SK-N-SH (cell line): ENCODE measurements at regions not wholly inside any gene's neighbourhood (a gene's known extent, or its start where the extent isn't known, plus 50 kb on each side); places are given as distances from the start of the nearest gene placed in this dataset.

Source experiments
- CTCF ChIA-PET: fragments of 300-600, 350-600 bp; formaldehyde crosslinking; extraction: SDS; loops from one replicate; lab custom pipeline; 2021; lab: Yijun Ruan, JAX
- POLR2A ChIA-PET: fragments of 350-600 bp; sonication (Branson Sonifier 250); formaldehyde crosslinking; extraction: SDS; loops from one replicate; lab custom pipeline; 2020; ENCODE audit warnings: antibody characterized with exemption, inconsistent platforms; lab: Yijun Ruan, JAX
- DNase-seq: peaks from one replicate; pipeline ENCODE4 v3.0.0; 2012
- H2AFZ ChIP-seq: fragments of 200-600 bp; sonication (generic); 2 replicates; pipeline ENCODE4 v1.8.1; 2016; ENCODE audit warnings: antibody characterized with exemption, mild to moderate bottlenecking, low read depth
- H3F3A ChIP-seq: fragments of 200-600 bp; sonication (generic); replicated peaks from 2 replicates; pipeline ENCODE3; 2016; ENCODE audit warnings: antibody characterized with exemption, mild to moderate bottlenecking; ENCODE audit not compliant: insufficient read depth
- H3K27ac ChIP-seq, 2 experiments: fragments of 200-500 bp in 1 of 2; fragments of 200-600 bp in 1 of 2; sonication (Bioruptor generic) in 1 of 2; sonication (generic), shearing (Covaris generic) in 1 of 2; 2 replicates each; pipeline versions ENCODE4 v1.5.1 to v1.6.1; 2014 to 2016; ENCODE audit warnings: low read depth in 2 of 2, inconsistent platforms in 1 of 2, low read length in 1 of 2, mild to moderate bottlenecking in 1 of 2, mixed read lengths in 1 of 2
- H3K27me3 ChIP-seq: fragments of 200-600 bp; sonication (generic), shearing (Covaris generic); 2 replicates; pipeline ENCODE4 v1.6.1; 2016; ENCODE audit warnings: mixed run types; ENCODE audit not compliant: insufficient read depth
- H3K36me3 ChIP-seq, 2 experiments: fragments of 200-500 bp in 1 of 2; fragments of 200-600 bp in 1 of 2; sonication (Bioruptor generic) in 1 of 2; sonication (generic) in 1 of 2; replicated peaks in 1 of 2; 2 replicates each; pipeline versions ENCODE3 to v1.5.1; 2014 to 2016; ENCODE audit warnings: low read length in 1 of 2, mild to moderate bottlenecking in 1 of 2; ENCODE audit not compliant: insufficient read depth in 2 of 2, control insufficient read depth in 1 of 2
- H3K4me1 ChIP-seq, 2 experiments: fragments of 200-500 bp in 1 of 2; fragments of 200-600 bp in 1 of 2; sonication (Bioruptor generic) in 1 of 2; sonication (generic), shearing (Covaris generic) in 1 of 2; 2 replicates each; pipeline versions ENCODE4 v1.5.1 to v1.6.1; 2014 to 2016; ENCODE audit warnings: low read depth in 1 of 2, low read length in 1 of 2, mixed run types in 1 of 2; ENCODE audit not compliant: insufficient read depth in 2 of 2, control insufficient read depth in 1 of 2
- H3K4me2 ChIP-seq: fragments of 200-600 bp; sonication (generic), shearing (Covaris generic); 2 replicates; pipeline ENCODE4 v1.6.1; 2017; ENCODE audit warnings: mixed run types
- H3K4me3 ChIP-seq, 2 experiments: fragments of 200-500 bp in 1 of 2; fragments of 200-600 bp in 1 of 2; sonication (Bioruptor generic) in 1 of 2; sonication (generic), shearing (Covaris generic) in 1 of 2; 2 replicates each; pipeline versions ENCODE4 v1.5.1 to v1.8.1; 2014 to 2016; ENCODE audit warnings: low read depth in 2 of 2, inconsistent platforms in 1 of 2, low read length in 1 of 2, mild to moderate bottlenecking in 1 of 2, mixed read lengths in 1 of 2, moderate library complexity in 1 of 2
- H3K79me2 ChIP-seq: fragments of 200-600 bp; sonication (generic); 2 replicates; pipeline ENCODE4 v1.8.1; 2017; ENCODE audit warnings: mild to moderate bottlenecking; ENCODE audit not compliant: insufficient read depth
- H3K9ac ChIP-seq: fragments of 200-600 bp; sonication (generic); 2 replicates; pipeline ENCODE4 v1.6.1; 2017; ENCODE audit warnings: mixed run types
- H3K9me2 ChIP-seq: fragments of 200-600 bp; sonication (generic); 2 replicates; pipeline ENCODE4 v1.6.1; 2017; ENCODE audit warnings: mixed run types
- H3K9me3 ChIP-seq: fragments of 200-600 bp; sonication (generic); 2 replicates; pipeline ENCODE4 v1.6.1; 2017; ENCODE audit warnings: mixed run types, mild to moderate bottlenecking, moderate library complexity
- H4K20me1 ChIP-seq: fragments of 200-600 bp; sonication (generic); 2 replicates; pipeline ENCODE4 v1.6.1; 2017; ENCODE audit warnings: mild to moderate bottlenecking, mixed run types; ENCODE audit not compliant: insufficient read depth
- CHD2 ChIP-seq: fragments of 150-350 bp; IDR thresholded peaks from 2 replicates; pipeline ENCODE4 v1.6.1; 2018; ENCODE audit warnings: low read length; ENCODE audit not compliant: partially characterized antibody
- CTCF ChIP-seq: fragments of 200-600 bp; sonication (generic); IDR thresholded peaks from 2 replicates; pipeline ENCODE4 v1.6.1; 2017; ENCODE audit warnings: antibody characterized with exemption, mild to moderate bottlenecking, moderate library complexity
- ELF1 ChIP-seq: IDR thresholded peaks from 2 replicates; pipeline ENCODE4 v1.4.0; 2012
- EP300 ChIP-seq, 2 experiments: IDR thresholded peaks; 2 replicates each; pipeline versions ENCODE4 v1.4.0 to v1.6.1; 2012; ENCODE audit warnings: borderline replicate concordance in 1 of 2, low read depth in 1 of 2, low read length in 1 of 2
- FOXJ3 ChIP-seq: sonication (generic); formaldehyde crosslinking; IDR thresholded peaks from 2 replicates; pipeline ENCODE4 v1.5.1; 2020; ENCODE audit warnings: mild to moderate bottlenecking, missing genetic modification reagents
- FOXM1 ChIP-seq: IDR thresholded peaks from 2 replicates; pipeline ENCODE4 v1.4.0; 2012; ENCODE audit warnings: low read depth, mild to moderate bottlenecking
- GABPA ChIP-seq: IDR thresholded peaks from 2 replicates; pipeline ENCODE4 v1.4.0; 2012; ENCODE audit warnings: low read depth, mild to moderate bottlenecking
- GATA2 ChIP-seq: sonication (generic); formaldehyde crosslinking; IDR thresholded peaks from 2 replicates; pipeline ENCODE4 v1.5.0; 2020; ENCODE audit warnings: mild to moderate bottlenecking, missing genetic modification reagents
- IRF3 ChIP-seq: fragments of 150-350 bp; IDR thresholded peaks from 2 replicates; pipeline ENCODE4 v1.6.1; 2016; ENCODE audit warnings: mild to moderate bottlenecking, low read depth, low read length
- MEF2A ChIP-seq: IDR thresholded peaks from 2 replicates; pipeline ENCODE4 v1.4.0; 2012; ENCODE audit warnings: low read depth, borderline replicate concordance
- MXI1 ChIP-seq: IDR thresholded peaks from 2 replicates; pipeline ENCODE4 v1.6.1; 2012; ENCODE audit warnings: mild to moderate bottlenecking, low read depth, low read length, improper control_type of control experiment
- POLR2AphosphoS5 ChIP-seq: IDR thresholded peaks from 2 replicates; pipeline ENCODE4 v1.6.1; 2012; ENCODE audit warnings: low read depth, low read length
- RAD21 ChIP-seq: IDR thresholded peaks from 2 replicates; pipeline ENCODE4 v1.6.1; 2012; ENCODE audit warnings: mild to moderate bottlenecking, low read length
- RFX5 ChIP-seq: IDR thresholded peaks from 2 replicates; pipeline ENCODE4 v1.6.1; 2012; ENCODE audit warnings: mild to moderate bottlenecking, improper control_type of control experiment, low read length
- RXRA ChIP-seq: IDR thresholded peaks from 2 replicates; pipeline ENCODE4 v1.4.0; 2012; ENCODE audit warnings: low read depth, mild to moderate bottlenecking, borderline replicate concordance
- USF2 ChIP-seq: fragments of 150-350 bp; IDR thresholded peaks from 2 replicates; pipeline ENCODE4 v1.6.1; 2017; ENCODE audit warnings: antibody characterized with exemption, low read length, low read depth, borderline replicate concordance
- YY1 ChIP-seq: IDR thresholded peaks from 2 replicates; pipeline ENCODE4 v1.4.0; 2012; ENCODE audit warnings: low read depth, mild to moderate bottlenecking
- WGBS: methylation state at CpG from one replicate; pipeline ENCODE4 v1.1.6; 2017; ENCODE audit warnings: low lambda C conversion rate; 5-methylcytosine and 5-hydroxymethylcytosine counted together
- TF ChIP-seq, protein P1 (sequence below): IDR thresholded peaks from 2 replicates; pipeline ENCODE4 v1.4.0; 2012; ENCODE audit warnings: low read depth, borderline replicate concordance
- TF ChIP-seq, protein P2 (sequence below): IDR thresholded peaks from 2 replicates; pipeline ENCODE4 v1.4.0; 2012; ENCODE audit warnings: low read depth
- TF ChIP-seq, protein P3 (sequence below): IDR thresholded peaks from 2 replicates; pipeline ENCODE4 v1.4.0; 2012; ENCODE audit warnings: low read depth, borderline replicate concordance

DNA sequence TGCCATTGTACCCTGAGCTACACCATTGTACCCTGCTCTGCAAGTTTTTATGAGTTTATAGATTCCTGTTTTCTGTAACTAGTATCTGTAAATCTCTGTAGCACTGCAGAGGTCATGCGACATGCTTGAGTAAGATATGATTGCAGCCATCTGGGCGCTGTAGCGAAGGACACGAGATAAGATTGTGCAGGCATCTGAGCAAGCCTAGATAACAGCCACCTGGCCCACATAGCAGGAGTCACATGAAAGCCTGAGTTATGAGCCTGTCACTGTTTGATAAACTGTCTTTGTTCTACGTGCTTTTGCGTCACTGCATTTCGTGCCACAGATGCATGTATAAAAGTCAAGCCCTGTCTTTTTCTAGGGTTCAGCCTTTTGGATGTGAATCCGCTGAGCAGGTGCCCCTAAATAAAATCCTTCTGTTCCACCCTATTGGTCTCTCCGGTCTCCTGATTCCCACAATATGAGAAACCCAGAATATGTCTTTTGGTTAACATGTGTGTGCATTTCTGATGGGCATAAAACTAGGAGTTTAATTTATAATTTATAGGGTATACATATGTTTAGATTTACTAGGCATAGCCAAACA is 327.6 kb upstream of the MAOA start:
- Histone ChIP-seq H3F3A (no peaks in the 10 kb centered on the region), H3K9ac (no peak overlapping the region), H3K27me3 (no peaks in the 10 kb centered on the region), H3K4me3 (no peak overlapping the region), H3K36me3 (no peaks in the 10 kb centered on the region), H4K20me1 (no peaks in the 10 kb centered on the region), H3K4me2 (no peak overlapping the region), H3K27ac (no peak overlapping the region), H3K79me2 (no peaks in the 10 kb centered on the region), H3K4me1 (no peaks in the 10 kb centered on the region), H3K9me2 (no peaks in the 10 kb centered on the region), H3K9me3 (no peaks in the 10 kb centered on the region), H2AFZ (no peak overlapping the region)
- no peak for DNase-seq
- ChIA-PET POLR2A (no interaction called here), CTCF (interaction anchor here (1.3 kb wide), 1 partner anchor 22 kb away, joined by 3 read pairs; no protein-coding TSS in a partner anchor)
- WGBS: 6% methylated on average over 9 of the region's 9 CpGs
- TF ChIP-seq USF2: no peak
- no peak for TF ChIP-seq ELF1
- no peak for TF ChIP-seq MEF2A
- TF ChIP-seq IRF3: no peak
- no peak for TF ChIP-seq FOXJ3 (CRISPR knock-in tag)
- no peak for TF ChIP-seq POLR2AphosphoS5
- no peak for TF ChIP-seq RXRA
- TF ChIP-seq GATA2 (CRISPR knock-in tag): no peak
- no peak for TF ChIP-seq CHD2
- TF ChIP-seq, protein P1, sequence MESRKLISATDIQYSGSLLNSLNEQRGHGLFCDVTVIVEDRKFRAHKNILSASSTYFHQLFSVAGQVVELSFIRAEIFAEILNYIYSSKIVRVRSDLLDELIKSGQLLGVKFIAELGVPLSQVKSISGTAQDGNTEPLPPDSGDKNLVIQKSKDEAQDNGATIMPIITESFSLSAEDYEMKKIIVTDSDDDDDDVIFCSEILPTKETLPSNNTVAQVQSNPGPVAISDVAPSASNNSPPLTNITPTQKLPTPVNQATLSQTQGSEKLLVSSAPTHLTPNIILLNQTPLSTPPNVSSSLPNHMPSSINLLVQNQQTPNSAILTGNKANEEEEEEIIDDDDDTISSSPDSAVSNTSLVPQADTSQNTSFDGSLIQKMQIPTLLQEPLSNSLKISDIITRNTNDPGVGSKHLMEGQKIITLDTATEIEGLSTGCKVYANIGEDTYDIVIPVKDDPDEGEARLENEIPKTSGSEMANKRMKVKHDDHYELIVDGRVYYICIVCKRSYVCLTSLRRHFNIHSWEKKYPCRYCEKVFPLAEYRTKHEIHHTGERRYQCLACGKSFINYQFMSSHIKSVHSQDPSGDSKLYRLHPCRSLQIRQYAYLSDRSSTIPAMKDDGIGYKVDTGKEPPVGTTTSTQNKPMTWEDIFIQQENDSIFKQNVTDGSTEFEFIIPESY: no peak
- TF ChIP-seq, protein P2, sequence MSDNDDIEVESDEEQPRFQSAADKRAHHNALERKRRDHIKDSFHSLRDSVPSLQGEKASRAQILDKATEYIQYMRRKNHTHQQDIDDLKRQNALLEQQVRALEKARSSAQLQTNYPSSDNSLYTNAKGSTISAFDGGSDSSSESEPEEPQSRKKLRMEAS: no peak
- TF ChIP-seq CTCF: no peak
- TF ChIP-seq RFX5: no peak
- TF ChIP-seq FOXM1: no peak
- TF ChIP-seq GABPA: no peak
- TF ChIP-seq MXI1: no peak
- TF ChIP-seq, protein P3, sequence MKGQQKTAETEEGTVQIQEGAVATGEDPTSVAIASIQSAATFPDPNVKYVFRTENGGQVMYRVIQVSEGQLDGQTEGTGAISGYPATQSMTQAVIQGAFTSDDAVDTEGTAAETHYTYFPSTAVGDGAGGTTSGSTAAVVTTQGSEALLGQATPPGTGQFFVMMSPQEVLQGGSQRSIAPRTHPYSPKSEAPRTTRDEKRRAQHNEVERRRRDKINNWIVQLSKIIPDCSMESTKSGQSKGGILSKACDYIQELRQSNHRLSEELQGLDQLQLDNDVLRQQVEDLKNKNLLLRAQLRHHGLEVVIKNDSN: no peak
- no peak for TF ChIP-seq EP300 (IDR thresholded peaks at IDR 0.05; ENCODE audit: borderline replicate concordance in 1 of 2, low read depth in 1 of 2, low read length in 1 of 2)
- no peak for TF ChIP-seq YY1
- TF ChIP-seq RAD21: no peak
